ENCODE measurements at regions not wholly inside any gene's neighbourhood (a gene's known extent, or its start where the extent isn't known, plus 50 kb on each side); places are given as distances from the start of the nearest gene placed in this dataset.

DNA sequence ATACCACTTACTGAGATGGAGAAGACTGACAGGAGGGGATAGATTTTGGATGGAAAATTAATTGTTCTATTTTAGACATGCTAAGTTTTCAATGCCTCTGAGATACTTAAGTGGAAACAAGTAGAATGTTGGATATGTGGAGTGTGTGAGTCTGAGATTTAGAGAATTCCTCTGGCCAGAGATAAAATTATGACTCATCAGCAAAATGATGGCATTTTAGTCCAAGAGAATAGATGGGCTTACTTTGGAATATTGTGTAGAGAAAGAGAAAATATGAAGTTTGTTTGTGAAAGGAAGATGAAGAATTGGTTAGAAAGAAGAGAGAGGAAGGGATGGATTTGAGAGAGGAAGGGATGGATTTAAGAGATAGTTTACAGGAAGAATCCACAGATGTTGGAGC is 108.6 kb upstream of the PPP1R2C start:
- no peaks in the 10 kb centered on the region for H3K4me1 ChIP-seq (ENCODE audit: insufficient read depth)
- no peaks in the 10 kb centered on the region for H3K9me3 ChIP-seq
- no peak overlapping the region for H3K4me3 ChIP-seq
- no peaks in the 10 kb centered on the region for H3K27me3 ChIP-seq
- no peak for DNase-seq
- TF ChIP-seq, protein P1, sequence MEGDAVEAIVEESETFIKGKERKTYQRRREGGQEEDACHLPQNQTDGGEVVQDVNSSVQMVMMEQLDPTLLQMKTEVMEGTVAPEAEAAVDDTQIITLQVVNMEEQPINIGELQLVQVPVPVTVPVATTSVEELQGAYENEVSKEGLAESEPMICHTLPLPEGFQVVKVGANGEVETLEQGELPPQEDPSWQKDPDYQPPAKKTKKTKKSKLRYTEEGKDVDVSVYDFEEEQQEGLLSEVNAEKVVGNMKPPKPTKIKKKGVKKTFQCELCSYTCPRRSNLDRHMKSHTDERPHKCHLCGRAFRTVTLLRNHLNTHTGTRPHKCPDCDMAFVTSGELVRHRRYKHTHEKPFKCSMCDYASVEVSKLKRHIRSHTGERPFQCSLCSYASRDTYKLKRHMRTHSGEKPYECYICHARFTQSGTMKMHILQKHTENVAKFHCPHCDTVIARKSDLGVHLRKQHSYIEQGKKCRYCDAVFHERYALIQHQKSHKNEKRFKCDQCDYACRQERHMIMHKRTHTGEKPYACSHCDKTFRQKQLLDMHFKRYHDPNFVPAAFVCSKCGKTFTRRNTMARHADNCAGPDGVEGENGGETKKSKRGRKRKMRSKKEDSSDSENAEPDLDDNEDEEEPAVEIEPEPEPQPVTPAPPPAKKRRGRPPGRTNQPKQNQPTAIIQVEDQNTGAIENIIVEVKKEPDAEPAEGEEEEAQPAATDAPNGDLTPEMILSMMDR (IDR thresholded peaks at IDR 0.05), result no peak
- TF ChIP-seq POLR2A (IDR thresholded peaks at IDR 0.05), result no peak
- TF ChIP-seq EP300 (IDR thresholded peaks at IDR 0.05), result no peak
- intact Hi-C loops (cut with DNase I), result no loop called here
- H3K27ac ChIP-seq, result no peak overlapping the region
- H3K36me3 ChIP-seq, result no peaks in the 10 kb centered on the region

GRCh38 chrX:42900947-42901346 is 123.0 kb upstream of the PPP1R2C start:
- Histone ChIP-seq H3K4me3 (no peak overlapping the region), H3K36me3 (no peaks in the 10 kb centered on the region), H3K9me3 (no peaks in the 10 kb centered on the region), H3K27ac (no peak overlapping the region), H3K27me3 (no peaks in the 10 kb centered on the region), H3K4me1 (ENCODE audit: insufficient read depth) (no peaks in the 10 kb centered on the region)
- DNase-seq, result no peak
- intact Hi-C loops (cut with DNase I), result no loop called here
- TF ChIP-seq, protein P1 (IDR thresholded peaks at IDR 0.05), result no peak
- no peak for TF ChIP-seq POLR2A (IDR thresholded peaks at IDR 0.05)
- no peak for TF ChIP-seq EP300 (IDR thresholded peaks at IDR 0.05)
- 39 to 46% (median 42%) methylated on average over 1 of the region's 1 CpG for WGBS, 3 donors

DNA sequence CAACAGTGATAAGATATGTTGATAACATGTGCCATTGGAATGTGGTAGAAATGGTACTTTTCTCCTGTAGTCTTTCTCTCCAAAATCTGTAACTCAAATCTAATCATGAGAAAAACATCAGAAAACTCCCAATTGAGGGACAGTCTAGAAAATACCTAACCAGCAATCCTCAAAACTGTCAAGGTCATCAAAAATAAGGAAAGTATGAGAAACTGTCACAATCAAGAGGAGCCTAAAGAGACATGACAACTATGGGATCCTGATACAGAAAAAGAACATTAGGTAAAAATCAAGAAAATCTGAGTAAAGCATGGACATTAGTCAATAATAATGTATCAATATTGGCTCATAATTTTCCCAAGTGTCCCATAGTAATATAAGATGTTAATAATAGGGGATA is 124.5 kb upstream of the PPP1R2C start:
- H3K9me3 ChIP-seq, result no peaks in the 10 kb centered on the region
- DNase-seq, result no peak
- no peak overlapping the region for H3K4me3 ChIP-seq
- TF ChIP-seq, protein P1 (IDR thresholded peaks at IDR 0.05), result no peak
- TF ChIP-seq POLR2A (IDR thresholded peaks at IDR 0.05) (no peak), EP300 (IDR thresholded peaks at IDR 0.05) (no peak)
- H3K27me3 ChIP-seq, result no peaks in the 10 kb centered on the region
- H3K27ac ChIP-seq, result no peak overlapping the region
- intact Hi-C loops (cut with DNase I), result no loop called here
- no peaks in the 10 kb centered on the region for H3K36me3 ChIP-seq
- no peaks in the 10 kb centered on the region for H3K4me1 ChIP-seq (ENCODE audit: insufficient read depth)

GRCh38 chrX:42920752-42921151 is 142.8 kb upstream of the PPP1R2C start:
- H3K9me3 ChIP-seq, result no peaks in the 10 kb centered on the region
- intact Hi-C loops (cut with DNase I), result no loop called here
- TF ChIP-seq EP300 (IDR thresholded peaks at IDR 0.05) (no peak), POLR2A (IDR thresholded peaks at IDR 0.05) (no peak)
- TF ChIP-seq, protein P1 (IDR thresholded peaks at IDR 0.05), result no peak
- 68 to 77% (median 77%) methylated on average over 3 of the region's 3 CpGs for WGBS, 3 donors
- no peaks in the 10 kb centered on the region for H3K27me3 ChIP-seq
- DNase-seq, result no peak
- no peaks in the 10 kb centered on the region for H3K4me1 ChIP-seq (ENCODE audit: insufficient read depth)
- H3K4me3 ChIP-seq, result no peak overlapping the region
- no peak overlapping the region for H3K27ac ChIP-seq
- H3K36me3 ChIP-seq, result no peaks in the 10 kb centered on the region

GRCh38 chrX:42930071-42930470 is 152.1 kb upstream of the PPP1R2C start:
- Histone ChIP-seq H3K36me3 (no peaks in the 10 kb centered on the region), H3K27me3 (no peaks in the 10 kb centered on the region), H3K4me3 (no peak overlapping the region), H3K27ac (no peak overlapping the region), H3K9me3 (no peaks in the 10 kb centered on the region), H3K4me1 (ENCODE audit: insufficient read depth) (no peaks in the 10 kb centered on the region)
- DNase-seq, result no peak
- 83 to 85% (median 84%) methylated on average over 1 of the region's 1 CpG for WGBS, 3 donors
- no peak for TF ChIP-seq EP300 (IDR thresholded peaks at IDR 0.05)
- no peak for TF ChIP-seq POLR2A (IDR thresholded peaks at IDR 0.05)
- TF ChIP-seq, protein P1 (IDR thresholded peaks at IDR 0.05), result no peak
- intact Hi-C loops (cut with DNase I), result no loop called here
